Keratinocyte (primary cell): ENCODE measurements at regions not wholly inside any gene's neighbourhood (a gene's known extent, or its start where the extent isn't known, plus 50 kb on each side); places are given as distances from the start of the nearest gene placed in this dataset.

Source experiments
- CTCF ChIP-seq, 3 experiments: IDR thresholded peaks in 1 of 3; conservative IDR thresholded peaks in 1 of 3; optimal IDR thresholded peaks in 1 of 3; 2 replicates in 2 of 3; 3 replicates in 1 of 3; pipeline versions ENCODE3 to v1.5.1; 2011; ENCODE audit warnings: low read length in 3 of 3, mild to moderate bottlenecking in 3 of 3, moderate library complexity in 2 of 3, control low read depth in 1 of 3, inconsistent platforms in 1 of 3; ENCODE audit not compliant: insufficient read depth in 2 of 3; ENCODE audit errors: extremely low read depth in 1 of 3
- EZH2 ChIP-seq: IDR thresholded peaks from one replicate; pipeline ENCODE4 v1.6.1; 2012; ENCODE audit warnings: inconsistent platforms, mild to moderate bottlenecking, low read length, moderate library complexity

GRCh38 chr6:28588666-28589065 is 63.0 kb downstream of the GPX5 start:
- TF ChIP-seq CTCF (optimal IDR thresholded peaks at IDR 0.05 in 1 of 3, IDR thresholded peaks at IDR 0.05 in 1 of 3, conservative IDR thresholded peaks at IDR 0.05 in 1 of 3; ENCODE audit: extremely low read depth in 1 of 3, insufficient read depth in 2 of 3, low read length in 3 of 3) (no peak), EZH2 (no peak)
